ENCODE measurements at regions not wholly inside any gene's neighbourhood (a gene's known extent, or its start where the extent isn't known, plus 50 kb on each side); places are given as distances from the start of the nearest gene placed in this dataset.

DNA sequence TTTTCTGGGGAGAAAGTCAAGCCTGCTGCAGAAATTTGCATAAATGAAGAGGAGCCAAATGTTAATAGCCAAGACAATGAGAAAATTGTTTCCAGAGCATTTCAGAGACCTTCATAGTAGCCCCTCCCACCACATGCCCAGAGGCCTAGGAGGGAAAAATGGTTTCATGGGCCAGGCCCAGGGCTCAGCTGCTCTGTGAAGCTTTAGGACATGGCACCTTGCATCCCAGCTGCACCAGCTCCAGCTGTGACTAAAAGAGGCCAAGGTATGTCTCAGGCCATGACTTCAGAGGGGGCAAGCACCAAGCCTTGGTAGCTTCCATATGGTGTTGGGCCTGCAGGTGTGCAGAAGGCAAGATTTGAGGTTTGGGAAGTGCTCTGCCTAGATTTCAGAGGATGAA lies 258.8 kb upstream of the SATB1 start:
- H3K9me3 ChIP-seq: no peaks in the 10 kb centered on the region
- H3K27ac ChIP-seq: no peak overlapping the region
- no peak for DNase-seq
- intact Hi-C loops (cut with DNase I; ENCODE audit: low total_unique reads): no loop called here
- no peak overlapping the region for H3K4me3 ChIP-seq
- no peaks in the 10 kb centered on the region for H3K27me3 ChIP-seq
- H3K36me3 ChIP-seq (ENCODE audit: low read depth, missing control alignments): no peaks in the 10 kb centered on the region
- H3K4me1 ChIP-seq: no peaks in the 10 kb centered on the region
- TF ChIP-seq POLR2A (IDR thresholded peaks at IDR 0.05): no peak
- TF ChIP-seq, protein P1, sequence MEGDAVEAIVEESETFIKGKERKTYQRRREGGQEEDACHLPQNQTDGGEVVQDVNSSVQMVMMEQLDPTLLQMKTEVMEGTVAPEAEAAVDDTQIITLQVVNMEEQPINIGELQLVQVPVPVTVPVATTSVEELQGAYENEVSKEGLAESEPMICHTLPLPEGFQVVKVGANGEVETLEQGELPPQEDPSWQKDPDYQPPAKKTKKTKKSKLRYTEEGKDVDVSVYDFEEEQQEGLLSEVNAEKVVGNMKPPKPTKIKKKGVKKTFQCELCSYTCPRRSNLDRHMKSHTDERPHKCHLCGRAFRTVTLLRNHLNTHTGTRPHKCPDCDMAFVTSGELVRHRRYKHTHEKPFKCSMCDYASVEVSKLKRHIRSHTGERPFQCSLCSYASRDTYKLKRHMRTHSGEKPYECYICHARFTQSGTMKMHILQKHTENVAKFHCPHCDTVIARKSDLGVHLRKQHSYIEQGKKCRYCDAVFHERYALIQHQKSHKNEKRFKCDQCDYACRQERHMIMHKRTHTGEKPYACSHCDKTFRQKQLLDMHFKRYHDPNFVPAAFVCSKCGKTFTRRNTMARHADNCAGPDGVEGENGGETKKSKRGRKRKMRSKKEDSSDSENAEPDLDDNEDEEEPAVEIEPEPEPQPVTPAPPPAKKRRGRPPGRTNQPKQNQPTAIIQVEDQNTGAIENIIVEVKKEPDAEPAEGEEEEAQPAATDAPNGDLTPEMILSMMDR (IDR thresholded peaks at IDR 0.05): no peak

DNA sequence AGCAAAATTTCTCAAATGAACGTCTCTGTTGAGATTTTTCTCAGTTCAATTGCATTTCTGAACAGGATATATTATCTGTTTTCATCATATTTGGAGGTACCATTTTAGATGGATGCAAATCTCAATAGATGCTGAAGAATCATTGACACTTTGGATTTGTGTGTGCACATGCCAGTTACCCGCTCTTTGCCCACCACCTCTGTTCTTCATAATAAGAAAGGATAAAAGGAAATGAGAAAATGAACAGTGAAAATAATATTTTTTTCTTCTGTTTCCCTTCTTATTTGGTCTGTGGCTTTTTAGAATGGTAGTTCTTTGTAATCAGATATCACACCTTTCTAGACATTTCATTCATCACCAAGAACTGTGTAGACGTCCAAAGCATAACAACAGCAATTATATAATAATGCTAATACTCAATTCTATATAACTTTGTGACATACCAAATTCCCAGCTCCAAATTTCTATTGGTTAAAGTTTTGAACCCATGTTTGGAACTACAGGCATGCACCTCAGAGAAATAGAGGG lies 256.7 kb upstream of the SATB1 start:
- intact Hi-C loops (cut with DNase I; ENCODE audit: low total_unique reads): no loop called here
- H3K4me1 ChIP-seq: no peaks in the 10 kb centered on the region
- no peaks in the 10 kb centered on the region for H3K36me3 ChIP-seq (ENCODE audit: low read depth, missing control alignments)
- H3K4me3 ChIP-seq: no peak overlapping the region
- no peaks in the 10 kb centered on the region for H3K27me3 ChIP-seq
- H3K9me3 ChIP-seq: no peaks in the 10 kb centered on the region
- DNase-seq: no peak
- H3K27ac ChIP-seq: no peak overlapping the region
- TF ChIP-seq, protein P1 (IDR thresholded peaks at IDR 0.05): no peak
- TF ChIP-seq POLR2A (IDR thresholded peaks at IDR 0.05): no peak
- whole genome bisulfite sequencing, 2 donors: 83% methylated on average over 3 of the region's 3 CpGs

DNA sequence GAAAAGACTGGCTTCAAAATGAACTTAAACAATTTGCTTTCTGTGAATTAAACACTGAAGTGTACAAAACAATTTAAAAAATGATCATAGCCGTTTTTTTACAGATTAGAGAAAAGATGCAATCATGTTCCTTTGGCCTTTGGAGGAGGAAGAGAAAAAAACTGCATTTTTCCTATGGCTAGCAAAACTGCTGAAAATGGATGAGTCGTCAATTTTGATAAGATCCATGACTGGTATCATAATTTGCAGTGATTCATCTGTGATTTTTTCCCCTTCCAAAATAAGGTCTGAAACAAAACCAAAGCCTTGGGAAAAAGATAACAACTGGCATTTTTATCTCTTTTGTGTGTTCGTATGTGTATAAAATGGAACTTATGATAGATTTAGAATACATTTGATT lies 255.6 kb upstream of the SATB1 start:
- H3K4me1 ChIP-seq: no peaks in the 10 kb centered on the region
- H3K36me3 ChIP-seq (ENCODE audit: low read depth, missing control alignments): no peaks in the 10 kb centered on the region
- WGBS, 2 donors: 61 to 73% methylated on average over 3 of the region's 3 CpGs
- no peaks in the 10 kb centered on the region for H3K9me3 ChIP-seq
- DNase-seq: no peak
- intact Hi-C loops (cut with DNase I; ENCODE audit: low total_unique reads): no loop called here
- TF ChIP-seq, protein P1 (IDR thresholded peaks at IDR 0.05): no peak
- TF ChIP-seq POLR2A (IDR thresholded peaks at IDR 0.05): no peak
- H3K4me3 ChIP-seq: no peak overlapping the region
- no peaks in the 10 kb centered on the region for H3K27me3 ChIP-seq
- H3K27ac ChIP-seq: no peak overlapping the region

DNA sequence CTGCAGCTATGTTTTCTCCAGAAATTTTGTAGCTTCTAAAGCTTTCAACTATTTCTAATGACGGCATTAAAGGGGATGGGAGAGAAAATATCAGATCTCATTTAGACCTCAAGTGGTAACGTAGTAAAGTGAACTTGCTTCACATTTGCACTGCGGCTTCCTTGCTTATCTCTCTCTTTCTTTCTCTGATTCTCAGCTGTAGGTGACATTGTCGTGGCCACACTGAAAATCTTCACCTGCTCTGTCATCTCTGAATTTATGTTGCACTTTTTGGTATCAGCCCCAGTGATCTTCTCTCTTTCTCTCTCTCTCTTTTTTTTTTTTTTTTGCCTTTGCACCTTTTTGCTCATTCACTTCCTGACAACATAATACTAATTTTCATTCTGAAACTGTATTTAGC lies 254.1 kb upstream of the SATB1 start:
- intact Hi-C loops (cut with DNase I; ENCODE audit: low total_unique reads): no loop called here
- no peak overlapping the region for H3K4me3 ChIP-seq
- no peaks in the 10 kb centered on the region for H3K4me1 ChIP-seq
- H3K9me3 ChIP-seq: no peaks in the 10 kb centered on the region
- DNase-seq: no peak
- no peaks in the 10 kb centered on the region for H3K27me3 ChIP-seq
- no peaks in the 10 kb centered on the region for H3K36me3 ChIP-seq (ENCODE audit: low read depth, missing control alignments)
- TF ChIP-seq, protein P1 (IDR thresholded peaks at IDR 0.05): no peak
- no peak for TF ChIP-seq POLR2A (IDR thresholded peaks at IDR 0.05)
- no peak overlapping the region for H3K27ac ChIP-seq
- 79% methylated on average over 4 of the region's 4 CpGs for WGBS, 2 donors

DNA sequence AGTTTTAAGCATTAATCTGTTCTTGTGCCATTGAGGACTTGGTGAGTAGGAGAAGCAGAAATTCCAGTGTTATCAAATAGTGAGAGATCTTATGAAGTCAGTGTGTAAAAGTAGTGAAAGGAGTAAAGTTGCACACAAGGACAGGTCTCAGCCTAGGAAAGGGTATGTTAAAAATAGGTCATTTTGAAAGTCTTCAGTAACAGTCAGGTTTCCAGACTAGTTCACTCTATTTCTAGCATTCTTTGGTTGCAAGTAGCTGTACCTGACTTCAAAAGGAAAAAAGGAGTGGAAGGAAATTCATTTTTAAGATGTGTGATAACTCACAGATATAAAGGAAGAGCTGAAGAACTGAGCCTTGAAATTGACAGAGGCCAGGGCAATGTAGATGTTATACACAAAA lies 250.1 kb upstream of the SATB1 start:
- no peaks in the 10 kb centered on the region for H3K27me3 ChIP-seq
- no peak for TF ChIP-seq POLR2A (IDR thresholded peaks at IDR 0.05)
- TF ChIP-seq, protein P1 (IDR thresholded peaks at IDR 0.05): no peak
- intact Hi-C loops (cut with DNase I; ENCODE audit: low total_unique reads): no loop called here
- no peaks in the 10 kb centered on the region for H3K36me3 ChIP-seq (ENCODE audit: low read depth, missing control alignments)
- no peak overlapping the region for H3K4me3 ChIP-seq
- DNase-seq: no peak
- no peaks in the 10 kb centered on the region for H3K9me3 ChIP-seq
- H3K4me1 ChIP-seq: no peaks in the 10 kb centered on the region
- no peak overlapping the region for H3K27ac ChIP-seq
